ENCODE measurements at regions not wholly inside any gene's neighbourhood (a gene's known extent, or its start where the extent isn't known, plus 50 kb on each side); places are given as distances from the start of the nearest gene placed in this dataset.

DNA sequence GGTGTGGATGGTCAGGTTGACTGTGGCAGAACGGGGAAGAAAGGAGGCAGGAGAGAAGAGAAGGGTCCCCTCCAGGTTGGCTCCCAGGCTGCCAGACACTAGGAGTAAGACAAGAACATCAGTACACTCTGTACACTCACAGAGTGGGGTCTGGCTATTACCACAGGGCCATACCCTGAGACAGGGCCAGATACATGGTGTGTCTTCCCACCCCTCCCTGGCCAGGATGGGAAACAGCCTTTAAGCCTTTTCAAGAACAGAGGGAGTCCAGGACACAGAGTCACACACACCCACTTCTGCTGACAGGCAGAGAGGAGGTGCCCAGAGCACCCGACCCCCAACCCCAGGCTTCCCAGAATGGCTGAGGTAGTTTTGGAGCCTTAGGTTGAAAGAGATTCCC is 99.4 kb downstream of the LITAF start:
- no peak for TF ChIP-seq SUZ12 (IDR thresholded peaks at IDR 0.05; ENCODE audit: extremely low read depth, insufficient read depth, insufficient read length)
- TF ChIP-seq ZNF274 (IDR thresholded peaks at IDR 0.05; ENCODE audit: low read depth, low read length), result no peak
- no peak for TF ChIP-seq YY1 (IDR thresholded peaks at IDR 0.05; ENCODE audit: insufficient read depth, insufficient read length)
